Kidney (tissue), 13 donors: ENCODE measurements at regions not wholly inside any gene's neighbourhood (a gene's known extent, or its start where the extent isn't known, plus 50 kb on each side); places are given as distances from the start of the nearest gene placed in this dataset.

ENCODE experiments used
- DNase-seq, 5 donors: peaks; one replicate each; pipeline ENCODE4 v3.0.0-alpha.2; 2013 to 2020
- FAIRE-seq: peaks from 2 replicates; lab custom pipeline; 2012; peaks lifted over from hg19 to GRCh38; lab: Jason Lieb, UNC
- H3K27ac ChIP-seq, 2 donors: one replicate each; pipeline ENCODE4 v1.7.0; 2013; ENCODE audit warnings: low read depth in 2 of 2, low read length in 2 of 2, inconsistent platforms in 1 of 2
- H3K27me3 ChIP-seq: one replicate; pipeline ENCODE4 v1.7.1; 2013; ENCODE audit warnings: low read length, inconsistent platforms; ENCODE audit not compliant: control insufficient read depth, insufficient read depth
- H3K36me3 ChIP-seq, 3 donors: one replicate each; pipeline versions ENCODE4 v1.7.0 to v1.7.1; 2013; ENCODE audit warnings: low read length in 3 of 3, control low read depth in 1 of 3, inconsistent platforms in 1 of 3; ENCODE audit not compliant: insufficient read depth in 3 of 3, control insufficient read depth in 2 of 3
- H3K4me1 ChIP-seq, 3 donors: one replicate each; pipeline versions ENCODE4 v1.7.0 to v1.7.1; 2013; ENCODE audit warnings: low read length in 3 of 3, inconsistent platforms in 1 of 3, low read depth in 1 of 3; ENCODE audit not compliant: control insufficient read depth in 2 of 3, insufficient read depth in 2 of 3
- H3K4me3 ChIP-seq, 3 donors: one replicate each; pipeline versions ENCODE4 v1.7.0 to v1.8.1; 2013; ENCODE audit warnings: low read length in 3 of 3, control low read depth in 1 of 3, inconsistent platforms in 1 of 3
- H3K9ac ChIP-seq, 3 donors: one replicate each; pipeline versions ENCODE4 v1.7.0 to v1.7.1; 2013; ENCODE audit warnings: low read length in 3 of 3, control low read depth in 1 of 3, inconsistent platforms in 1 of 3
- H3K9me3 ChIP-seq, 3 donors: one replicate each; pipeline versions ENCODE4 v1.7.0 to v1.7.1; 2013; ENCODE audit warnings: low read length in 3 of 3, control low read depth in 1 of 3, inconsistent platforms in 1 of 3; ENCODE audit not compliant: control insufficient read depth in 2 of 3, insufficient read depth in 1 of 3
- intact Hi-C: fragments of 100-400 bp; cut with DNase I; formaldehyde crosslinking; loops from one replicate; pipeline ENCODE4 v1.11.1; 2022
- TF ChIP-seq, protein P1 (sequence below): IDR thresholded peaks from 3 replicates; pipeline ENCODE4 v1.5.1; 2012; ENCODE audit warnings: mild to moderate bottlenecking, moderate library complexity, borderline replicate concordance; ENCODE audit not compliant: insufficient read depth; ENCODE audit errors: extremely low read depth
- donor health status: control.
- donor health status: control.
- donor health status: control.
- donor health status: control.
- donor health status: control.
- donor health status: DM: yes; HTN: yes; CAD: no.
- donor health status: Normal renal cell carcinoma (clear cell type).

DNA sequence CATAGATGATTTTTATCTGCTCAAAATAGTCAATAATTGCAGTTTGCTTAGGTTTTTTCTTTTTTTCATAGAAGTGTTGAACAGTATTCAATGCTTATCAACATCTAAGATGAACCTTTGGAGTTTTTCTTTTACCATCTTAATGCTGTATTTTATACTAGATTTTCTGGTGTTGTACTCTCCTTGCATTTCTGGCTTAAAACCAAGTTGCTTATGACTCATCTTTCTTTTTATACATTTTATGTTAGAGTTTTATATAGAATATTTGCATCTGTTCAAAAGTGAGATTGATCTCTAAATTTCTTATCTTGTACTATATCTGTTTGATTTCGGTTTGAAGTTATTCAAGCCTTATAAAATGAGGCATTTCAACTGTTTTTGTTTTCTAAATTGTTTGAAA lies 232.5 kb downstream of the RFPL4B start:
- Histone ChIP-seq H3K36me3 (no peaks in the 10 kb centered on the region), H3K9me3 (no peaks in the 10 kb centered on the region), H3K27ac (no peak overlapping the region), H3K4me3 (no peak overlapping the region), H3K9ac (no peak overlapping the region), H3K27me3 (no peaks in the 10 kb centered on the region), H3K4me1 (no peaks in the 10 kb centered on the region)
- intact Hi-C loops: no loop called here
- DNase-seq (no peak), FAIRE-seq (no peak)
- TF ChIP-seq, protein P1, sequence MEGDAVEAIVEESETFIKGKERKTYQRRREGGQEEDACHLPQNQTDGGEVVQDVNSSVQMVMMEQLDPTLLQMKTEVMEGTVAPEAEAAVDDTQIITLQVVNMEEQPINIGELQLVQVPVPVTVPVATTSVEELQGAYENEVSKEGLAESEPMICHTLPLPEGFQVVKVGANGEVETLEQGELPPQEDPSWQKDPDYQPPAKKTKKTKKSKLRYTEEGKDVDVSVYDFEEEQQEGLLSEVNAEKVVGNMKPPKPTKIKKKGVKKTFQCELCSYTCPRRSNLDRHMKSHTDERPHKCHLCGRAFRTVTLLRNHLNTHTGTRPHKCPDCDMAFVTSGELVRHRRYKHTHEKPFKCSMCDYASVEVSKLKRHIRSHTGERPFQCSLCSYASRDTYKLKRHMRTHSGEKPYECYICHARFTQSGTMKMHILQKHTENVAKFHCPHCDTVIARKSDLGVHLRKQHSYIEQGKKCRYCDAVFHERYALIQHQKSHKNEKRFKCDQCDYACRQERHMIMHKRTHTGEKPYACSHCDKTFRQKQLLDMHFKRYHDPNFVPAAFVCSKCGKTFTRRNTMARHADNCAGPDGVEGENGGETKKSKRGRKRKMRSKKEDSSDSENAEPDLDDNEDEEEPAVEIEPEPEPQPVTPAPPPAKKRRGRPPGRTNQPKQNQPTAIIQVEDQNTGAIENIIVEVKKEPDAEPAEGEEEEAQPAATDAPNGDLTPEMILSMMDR: no peak

DNA sequence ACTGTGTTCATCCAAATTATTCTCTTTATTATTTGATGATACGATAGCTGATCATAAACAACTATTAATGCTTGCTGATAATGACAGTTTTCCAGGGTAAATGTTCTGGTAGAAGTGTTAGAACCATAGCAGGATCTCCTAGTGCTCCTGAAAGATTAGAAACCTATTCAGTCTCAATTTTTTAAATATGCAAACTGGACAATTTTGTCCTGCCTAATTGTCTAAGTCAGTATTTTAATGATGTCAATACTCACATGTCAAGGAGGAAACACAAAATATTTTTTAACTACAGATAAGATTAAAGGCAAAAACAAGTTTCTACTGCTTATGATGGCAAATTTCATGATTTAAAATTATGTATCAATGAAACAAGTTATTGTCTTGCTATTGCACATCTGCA lies 233.9 kb downstream of the RFPL4B start:
- no peak overlapping the region for H3K27ac ChIP-seq
- no peak for FAIRE-seq
- H3K27me3 ChIP-seq: no peaks in the 10 kb centered on the region
- H3K4me1 ChIP-seq: no peaks in the 10 kb centered on the region
- H3K9ac ChIP-seq: no peak overlapping the region
- intact Hi-C loops: no loop called here
- TF ChIP-seq, protein P1: no peak
- DNase-seq: no peak
- no peaks in the 10 kb centered on the region for H3K9me3 ChIP-seq
- H3K36me3 ChIP-seq: no peaks in the 10 kb centered on the region
- no peak overlapping the region for H3K4me3 ChIP-seq

DNA sequence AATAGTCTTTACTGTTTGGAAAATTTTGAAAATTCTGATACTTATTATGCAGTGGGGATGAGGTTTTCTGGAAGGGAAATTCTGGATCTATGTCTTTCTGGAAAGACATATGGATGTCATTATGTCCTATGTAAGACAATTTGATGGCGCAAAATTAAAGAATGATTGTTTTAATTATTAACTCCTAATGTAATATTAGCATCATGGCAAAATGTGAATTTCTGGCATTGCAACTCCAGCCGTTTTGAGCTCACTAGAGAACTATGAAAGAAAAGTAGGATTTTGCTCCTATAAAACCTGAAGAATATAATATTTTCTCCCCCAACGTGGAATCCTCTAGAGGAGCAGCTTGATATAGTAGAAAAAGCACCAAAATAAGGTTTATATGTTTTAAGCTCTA lies 243.2 kb downstream of the RFPL4B start:
- Histone ChIP-seq H3K36me3 (no peaks in the 10 kb centered on the region), H3K4me1 (no peaks in the 10 kb centered on the region), H3K9me3 (peaks cover 0 to 8% (median 7%) of the 10 kb centered on the region in 3 donors), H3K9ac (no peak overlapping the region), H3K27ac (no peak overlapping the region), H3K27me3 (no peaks in the 10 kb centered on the region), H3K4me3 (no peak overlapping the region)
- no peak for FAIRE-seq
- TF ChIP-seq, protein P1: no peak
- intact Hi-C loops: no loop called here
- no peak for DNase-seq

DNA sequence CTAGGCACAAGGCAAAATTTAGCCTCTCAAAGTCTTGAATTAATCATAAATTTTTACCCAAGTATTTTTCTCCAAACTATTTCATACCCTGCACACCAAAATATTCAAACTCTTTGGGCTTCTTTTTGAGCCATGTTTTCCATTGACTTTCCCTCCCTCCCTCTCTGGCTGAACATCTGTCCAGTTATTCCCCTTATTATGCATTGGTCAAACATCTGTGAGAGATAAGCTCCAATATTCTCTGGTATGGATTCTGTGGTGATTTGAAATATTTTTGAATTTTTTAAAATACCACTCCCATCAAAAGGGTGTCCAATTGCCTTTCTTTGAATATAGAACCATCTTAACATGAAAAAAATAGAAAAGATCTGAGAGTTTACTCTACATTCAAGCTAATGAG lies 244.2 kb downstream of the RFPL4B start:
- Histone ChIP-seq H3K9ac (no peak overlapping the region), H3K27me3 (no peaks in the 10 kb centered on the region), H3K4me3 (no peak overlapping the region), H3K9me3 (peaks cover 0 to 8% (median 7%) of the 10 kb centered on the region in 3 donors), H3K27ac (no peak overlapping the region), H3K4me1 (no peaks in the 10 kb centered on the region), H3K36me3 (no peaks in the 10 kb centered on the region)
- TF ChIP-seq, protein P1: no peak
- DNase-seq (no peak), FAIRE-seq (no peak)
- intact Hi-C loops: no loop called here
